ENCODE measurements at regions not wholly inside any gene's neighbourhood (a gene's known extent, or its start where the extent isn't known, plus 50 kb on each side); places are given as distances from the start of the nearest gene placed in this dataset.

GRCh38 chr15:31160297-31160696 lies 58.8 kb upstream of the TRPM1 start:
- SMC1A ChIA-PET (ENCODE audit: uncharacterized antibody, unreplicated experiment), result no interaction called here
- RAD21 ChIA-PET (ENCODE audit: unreplicated experiment), result no interaction called here
- no peak for FAIRE-seq

More at GRCh38 chr15:31160297-31160696, 58.8 kb upstream of the TRPM1 start:
- no peaks in the 10 kb centered on the region for H3K79me2 ChIP-seq (ENCODE audit: control insufficient read depth, insufficient read depth, low read length)
- no TSS peak for BruUV-seq (replicated peaks)
- WGBS (ENCODE audit: insufficient coverage, insufficient replicate concordance, low lambda C conversion rate, missing lambda C conversion rate), result 32% methylated on average over 7 of the region's 7 CpGs
- no peak overlapping the region for H3K4me3 ChIP-seq
- intact Hi-C loops (cut with micrococcal nuclease; ENCODE audit: unreplicated experiment) (no loop called here), in situ Hi-C loops (cut with MboI) (no loop called here)
- no peak for ATAC-seq
- TF ChIP-seq ZNF24 (IDR thresholded peaks at IDR 0.05) (no peak), ATF2 (IDR thresholded peaks at IDR 0.05; ENCODE audit: low read length) (no peak), RUNX3 (IDR thresholded peaks at IDR 0.05; ENCODE audit: low read length) (no peak), LARP7 (IDR thresholded peaks at IDR 0.05) (no peak), STAT1 (conservative IDR thresholded peaks at IDR 0.05) (no peak), STAT3 (IDR thresholded peaks at IDR 0.05; ENCODE audit: low read depth, low read length) (no peak), NBN (IDR thresholded peaks at IDR 0.05) (no peak), BHLHE40 (IDR thresholded peaks at IDR 0.05; ENCODE audit: borderline replicate concordance in 1 of 2, low read depth in 2 of 2, low read length in 1 of 2) (no peak), MXI1 (IDR thresholded peaks at IDR 0.05; ENCODE audit: low read depth, low read length) (no peak), SRF (IDR thresholded peaks at IDR 0.05; ENCODE audit: low read depth in 2 of 2, low read length in 2 of 2) (no peak), POLR2A (IDR thresholded peaks at IDR 0.05; ENCODE audit: low read depth, low read length) (no peak), GATAD2B (conservative IDR thresholded peaks at IDR 0.05; ENCODE audit: low read depth) (no peak), SPI1 (IDR thresholded peaks at IDR 0.05; ENCODE audit: borderline replicate concordance, insufficient read depth, low read depth, low read length) (no peak), YBX1 (IDR thresholded peaks at IDR 0.05) (no peak)
- no peaks in the 10 kb centered on the region for H4K20me1 ChIP-seq (ENCODE audit: control insufficient read depth, insufficient read depth)
- no peak overlapping the region for H3K4me2 ChIP-seq (ENCODE audit: control insufficient read depth, insufficient read depth)
- H3K9ac ChIP-seq (ENCODE audit: control insufficient read depth, insufficient read depth, low read length), result no peak overlapping the region
- ChIA-PET CTCF (interaction anchor here (1.3 kb wide), 1 partner anchor 330 kb away, joined by 3 read pairs; no protein-coding TSS in a partner anchor), POLR2A (no interaction called here)
- no peaks in the 10 kb centered on the region for H3K4me1 ChIP-seq (ENCODE audit: control insufficient read depth, insufficient read depth, low read length)
- no peaks in the 10 kb centered on the region for H3K27me3 ChIP-seq (replicated peaks in 1 of 2; ENCODE audit: control insufficient read depth in 2 of 2, insufficient read depth in 2 of 2, low read length in 1 of 2)
- no peak overlapping the region for H3K27ac ChIP-seq (ENCODE audit: control insufficient read depth, insufficient read depth)
- no peak for DNase-seq (ENCODE audit: low read depth, low spot score)
- no peak overlapping the region for H2AFZ ChIP-seq (ENCODE audit: control insufficient read depth, low read depth, low read length)
- H3K36me3 ChIP-seq (ENCODE audit: control insufficient read depth in 2 of 2, insufficient read depth in 2 of 2, low read length in 1 of 2), result no peaks in the 10 kb centered on the region
- no peaks in the 10 kb centered on the region for H3K9me3 ChIP-seq (replicated peaks; ENCODE audit: control insufficient read depth, insufficient read depth, low read length)
